Brain microvascular endothelial cell (primary cell): ENCODE measurements at regions not wholly inside any gene's neighbourhood (a gene's known extent, or its start where the extent isn't known, plus 50 kb on each side); places are given as distances from the start of the nearest gene placed in this dataset.
"Not testable (repeated sequence)": the region's sequence is repeated elsewhere in the genome, so short reads cannot be mapped to it uniquely, and the experiment has no call there.

Source experiments
- DNase-seq: peaks from one replicate; pipeline ENCODE4 v3.0.0-alpha.2; 2020
- H3K27ac ChIP-seq: fragments of 250-450 bp; sonication (Bioruptor Pico); 2 replicates; pipeline ENCODE4 v1.5.1; 2020; ENCODE audit warnings: mild to moderate bottlenecking, moderate library complexity
- H3K27me3 ChIP-seq: fragments of 250-450 bp; sonication (Bioruptor Pico); replicated peaks from 2 replicates; pipeline ENCODE4 v1.5.1; 2020; ENCODE audit warnings: mild to moderate bottlenecking
- H3K36me3 ChIP-seq: fragments of 250-450 bp; sonication (Bioruptor Pico); replicated peaks from 2 replicates; pipeline ENCODE4 v1.5.1; 2020; ENCODE audit warnings: mild to moderate bottlenecking
- H3K4me3 ChIP-seq: 2 replicates; pipeline ENCODE4 v1.5.1; 2011; ENCODE audit warnings: low read depth, mild to moderate bottlenecking, control low read depth, low read length, moderate library complexity
- CTCF ChIP-seq: IDR thresholded peaks from 2 replicates; pipeline ENCODE4 v1.5.1; 2011; ENCODE audit warnings: low read depth, mild to moderate bottlenecking, moderate library complexity, low read length, control low read depth, inconsistent platforms; ENCODE audit errors: missing control alignments
- in situ Hi-C: cut with HindIII; loops from 2 replicates; pipeline ENCODE4 v1.10.0; 2017; ENCODE audit warnings: low sequenced_read_pairs, low pct_ligation_motif_present

GRCh38 chr2:131641414-131642206 lies 113.9 kb downstream of the CCDC74A start:
- Histone ChIP-seq H3K27ac (peak overlapping the region; percentile 18), H3K27me3 (no peaks in the 10 kb centered on the region), H3K36me3 (no peaks in the 10 kb centered on the region), H3K4me3 (no peak overlapping the region)
- DNase-seq = peak; percentile 36
- TF ChIP-seq CTCF = no peak
- in situ Hi-C loops = no loop called here

- DNase-seq, in situ Hi-C loops, H3K4me3 ChIP-seq: not testable (repeated sequence)
Observed at GRCh38 chr2:131643180-131643579, 115.5 kb downstream of the CCDC74A start.

GRCh38 chr2:131645177-131645765 lies 117.6 kb downstream of the CCDC74A start:
- no peak for TF ChIP-seq CTCF
- in situ Hi-C loops = no loop called here
- Histone ChIP-seq H3K4me3 (no peak overlapping the region), H3K27ac (no peak overlapping the region), H3K36me3 (no peaks in the 10 kb centered on the region), H3K27me3 (no peaks in the 10 kb centered on the region)
- no peak for DNase-seq

More at GRCh38 chr2:131643180-131643579, 115.5 kb downstream of the CCDC74A start:
- not testable (repeated sequence) for H3K27me3 ChIP-seq, H3K36me3 ChIP-seq, H3K27ac ChIP-seq

- H3K36me3 ChIP-seq, in situ Hi-C loops, DNase-seq, H3K27ac ChIP-seq, H3K4me3 ChIP-seq, H3K27me3 ChIP-seq: not testable (repeated sequence)
Observed at GRCh38 chr2:131646220-131646619, 118.5 kb downstream of the CCDC74A start.

GRCh38 chr2:131646669-131647297 lies 119.1 kb downstream of the CCDC74A start:
- no peak for TF ChIP-seq CTCF
- peak overlapping the region; percentile 44 for H3K4me3 ChIP-seq

GRCh38 chr2:131648565-131648964 lies 120.9 kb downstream of the CCDC74A start:
- H3K4me3 ChIP-seq, DNase-seq, H3K27ac ChIP-seq, H3K36me3 ChIP-seq, in situ Hi-C loops, H3K27me3 ChIP-seq: not testable (repeated sequence)

More at GRCh38 chr2:131646669-131647297, 119.1 kb downstream of the CCDC74A start:
- Histone ChIP-seq H3K36me3 (no peaks in the 10 kb centered on the region), H3K27ac (no peak overlapping the region), H3K27me3 (no peaks in the 10 kb centered on the region)
- DNase-seq = no peak
- in situ Hi-C loops = no loop called here

GRCh38 chr2:131652246-131652645 lies 124.6 kb downstream of the CCDC74A start:
- H3K27ac ChIP-seq, in situ Hi-C loops, H3K36me3 ChIP-seq, DNase-seq, H3K4me3 ChIP-seq, H3K27me3 ChIP-seq: not testable (repeated sequence)

- H3K4me3 ChIP-seq, in situ Hi-C loops, H3K27me3 ChIP-seq, H3K27ac ChIP-seq, H3K36me3 ChIP-seq, DNase-seq: not testable (repeated sequence)
Observed at GRCh38 chr2:131654107-131654506, 126.4 kb downstream of the CCDC74A start.
